HCT116 (cell line): ENCODE measurements at regions not wholly inside any gene's neighbourhood (a gene's known extent, or its start where the extent isn't known, plus 50 kb on each side); places are given as distances from the start of the nearest gene placed in this dataset.

Experiments
- ATAC-seq: fragments of 200-7000 bp; cut with Tn5 transposase; 2 replicates; pipeline ENCODE4 v1.9.1; 2020; ENCODE audit warnings: mild to moderate bottlenecking, moderate library complexity
- BruUV-seq: library from RNA; stranded (reverse); fragments of 400-500 nt; replicated peaks from 2 replicates; lab custom pipeline; 2021; lab: Mats Ljungman, UMichigan
- CTCF ChIA-PET: fragments of 300-600 bp; sonication (Branson Sonifier 250); formaldehyde crosslinking; loops from one replicate; lab custom pipeline; 2021; ENCODE audit warnings: antibody characterized with exemption; lab: Charles Lee
- POLR2A ChIA-PET: fragments of 300-600, 350-600 bp; sonication (Branson Sonifier 250); formaldehyde crosslinking; loops from one replicate; lab custom pipeline; 2021; ENCODE audit warnings: antibody characterized with exemption; lab: Charles Lee
- RAD21 ChIA-PET, 2 experiments: fragments of 300-600 bp; sonication (Branson Sonifier 250); formaldehyde crosslinking; loops; one replicate each; lab custom pipeline; 2023; ENCODE audit warnings: low total read pairs in 2 of 2; ENCODE audit not compliant: uncharacterized antibody in 2 of 2, unreplicated experiment in 2 of 2, low non-redundant PET in 1 of 2; lab: Charles Lee
- DNase-seq: peaks from one replicate; pipeline ENCODE4 v3.0.0-alpha.2; 2010; ENCODE audit warnings: low read depth, low spot score
- H2AFZ ChIP-seq: fragments of 200-600 bp; shearing (Covaris generic), sonication (generic); 2 replicates; pipeline ENCODE4 v1.6.1; 2017; ENCODE audit warnings: low read depth, mixed run types, mixed read lengths, antibody characterized with exemption, low read length; ENCODE audit not compliant: poor library complexity, severe bottlenecking
- H3K27ac ChIP-seq: 2 replicates; pipeline ENCODE4 v1.5.1; 2012; ENCODE audit warnings: low read depth, low read length
- H3K27me3 ChIP-seq: fragments of 200-600 bp; sonication (generic); 2 replicates; pipeline ENCODE4 v1.6.1; 2016; ENCODE audit warnings: mixed run types, low read length, mixed read lengths; ENCODE audit not compliant: insufficient read depth
- H3K36me3 ChIP-seq, 2 experiments: fragments of 200-500 bp in 1 of 2; fragments of 200-600 bp in 1 of 2; sonication (Bioruptor generic) in 1 of 2; sonication (generic) in 1 of 2; 2 replicates each; pipeline versions ENCODE4 v1.5.1 to v1.6.1; 2014 to 2016; ENCODE audit warnings: low read length in 2 of 2, inconsistent platforms in 1 of 2, mixed read lengths in 1 of 2, mixed run types in 1 of 2; ENCODE audit not compliant: insufficient read depth in 2 of 2, control insufficient read depth in 1 of 2
- H3K4me1 ChIP-seq, 2 experiments: fragments of 200-600 bp in 1 of 2; sonication (generic) in 1 of 2; 2 replicates each; pipeline versions ENCODE4 v1.5.1 to v1.6.1; 2012 to 2017; ENCODE audit warnings: low read length in 2 of 2, inconsistent platforms in 1 of 2, mild to moderate bottlenecking in 1 of 2, mixed read lengths in 1 of 2, mixed run types in 1 of 2, moderate library complexity in 1 of 2; ENCODE audit not compliant: insufficient read depth in 2 of 2, control insufficient read depth in 1 of 2
- H3K4me2 ChIP-seq: fragments of 200-600 bp; sonication (generic); 2 replicates; pipeline ENCODE4 v1.6.1; 2017; ENCODE audit warnings: mixed run types, low read length, mixed read lengths
- H3K4me3 ChIP-seq, 2 experiments: fragments of 200-600 bp in 1 of 2; sonication (generic) in 1 of 2; replicated peaks in 1 of 2; 2 replicates each; pipeline ENCODE4 v1.5.1; 2011 to 2016; ENCODE audit warnings: low read length in 2 of 2, control low read depth in 1 of 2, low read depth in 1 of 2, mild to moderate bottlenecking in 1 of 2, mixed read lengths in 1 of 2, mixed run types in 1 of 2
- H3K79me2 ChIP-seq: fragments of 200-600 bp; sonication (generic); 2 replicates; pipeline ENCODE4 v1.6.1; 2017; ENCODE audit warnings: mild to moderate bottlenecking, mixed run types, low read length, moderate library complexity, mixed read lengths; ENCODE audit not compliant: insufficient read depth
- H3K9ac ChIP-seq: fragments of 200-600 bp; sonication (generic); 2 replicates; pipeline ENCODE4 v1.6.1; 2016; ENCODE audit warnings: low read length, mixed read lengths
- H3K9me2 ChIP-seq: fragments of 200-600 bp; sonication (generic), shearing (Covaris generic); 2 replicates; pipeline ENCODE4 v1.6.1; 2017; ENCODE audit warnings: mixed run types, mild to moderate bottlenecking, moderate library complexity; ENCODE audit not compliant: insufficient read depth
- H3K9me3 ChIP-seq, 2 experiments: fragments of 200-500 bp in 1 of 2; fragments of 200-600 bp in 1 of 2; sonication (Bioruptor generic) in 1 of 2; sonication (generic) in 1 of 2; 2 replicates each; pipeline ENCODE4 v1.6.1; 2014 to 2017; ENCODE audit warnings: low read length in 2 of 2, mixed read lengths in 2 of 2, inconsistent platforms in 1 of 2, low read depth in 1 of 2, mild to moderate bottlenecking in 1 of 2, mixed run types in 1 of 2, moderate library complexity in 1 of 2; ENCODE audit not compliant: control insufficient read depth in 1 of 2, insufficient read depth in 1 of 2
- H4K20me1 ChIP-seq: fragments of 200-600 bp; sonication (generic), shearing (Covaris generic); 2 replicates; pipeline ENCODE4 v1.6.1; 2017; ENCODE audit warnings: mixed run types, mild to moderate bottlenecking, moderate library complexity; ENCODE audit not compliant: insufficient read depth
- EGR1 ChIP-seq: IDR thresholded peaks from 2 replicates; pipeline ENCODE4 v1.6.1; 2012; ENCODE audit warnings: low read depth
- ELF1 ChIP-seq: IDR thresholded peaks from 2 replicates; pipeline ENCODE4 v1.6.1; 2012; ENCODE audit warnings: low read depth, borderline replicate concordance
- MAX ChIP-seq: IDR thresholded peaks from 2 replicates; pipeline ENCODE4 v1.6.1; 2012
- POLR2A ChIP-seq: IDR thresholded peaks from 2 replicates; pipeline ENCODE4 v1.7.0; 2011; ENCODE audit warnings: borderline replicate concordance; ENCODE audit not compliant: insufficient read depth, insufficient read length; ENCODE audit errors: extremely low read depth
- POLR2AphosphoS5 ChIP-seq: IDR thresholded peaks from 2 replicates; pipeline ENCODE4 v1.6.1; 2011; ENCODE audit warnings: mild to moderate bottlenecking, low read depth, low read length, moderate library complexity
- RAD21 ChIP-seq: IDR thresholded peaks from 2 replicates; pipeline ENCODE4 v1.6.1; 2012; ENCODE audit warnings: low read depth, mild to moderate bottlenecking
- REST ChIP-seq: IDR thresholded peaks from 2 replicates; pipeline ENCODE4 v1.6.1; 2012; ENCODE audit warnings: low read depth
- SIN3A ChIP-seq: IDR thresholded peaks from 2 replicates; pipeline ENCODE4 v1.6.1; 2012; ENCODE audit warnings: low read depth
- SP1 ChIP-seq: IDR thresholded peaks from 2 replicates; pipeline ENCODE4 v1.6.1; 2012; ENCODE audit warnings: low read depth
- TCF7L2 ChIP-seq: IDR thresholded peaks from 2 replicates; pipeline ENCODE4 v1.7.0; 2011; ENCODE audit warnings: borderline replicate concordance, inconsistent platforms; ENCODE audit not compliant: insufficient read depth, insufficient read length; ENCODE audit errors: extremely low read depth
- ZBTB33 ChIP-seq: IDR thresholded peaks from 2 replicates; pipeline ENCODE4 v1.6.1; 2011; ENCODE audit warnings: mild to moderate bottlenecking, low read length, moderate library complexity; ENCODE audit not compliant: insufficient replicate concordance; ENCODE audit errors: extremely low read depth
- ZFX ChIP-seq: fragments of 450-650 bp; IDR thresholded peaks from 2 replicates; pipeline ENCODE4 v1.6.1; 2017
- ZNF274 ChIP-seq: fragments of 200-500 bp; sonication (Bioruptor generic); IDR thresholded peaks from 2 replicates; pipeline ENCODE4 v1.6.1; 2014; ENCODE audit warnings: mild to moderate bottlenecking, low read depth, low read length, inconsistent platforms
- intact Hi-C: fragments of 100-400 bp; cut with micrococcal nuclease; formaldehyde crosslinking; loops from 2 replicates; pipeline ENCODE4 v1.10.0; 2022
- TF ChIP-seq, protein P1 (sequence below): IDR thresholded peaks from 2 replicates; pipeline ENCODE4 v1.6.1; 2012
- TF ChIP-seq, protein P2 (sequence below), 3 experiments: fragments of 200-600 bp in 1 of 3; sonication (generic) in 1 of 3; IDR thresholded peaks in 2 of 3; conservative IDR thresholded peaks in 1 of 3; 2 replicates each; pipeline ENCODE4 v1.5.1; 2012 to 2017; ENCODE audit warnings: low read depth in 2 of 3, low read length in 2 of 3, antibody characterized with exemption in 1 of 3, borderline replicate concordance in 1 of 3, control low read depth in 1 of 3, mild to moderate bottlenecking in 1 of 3, mixed read lengths in 1 of 3, mixed run types in 1 of 3, moderate library complexity in 1 of 3; ENCODE audit not compliant: insufficient read depth in 1 of 3

DNA sequence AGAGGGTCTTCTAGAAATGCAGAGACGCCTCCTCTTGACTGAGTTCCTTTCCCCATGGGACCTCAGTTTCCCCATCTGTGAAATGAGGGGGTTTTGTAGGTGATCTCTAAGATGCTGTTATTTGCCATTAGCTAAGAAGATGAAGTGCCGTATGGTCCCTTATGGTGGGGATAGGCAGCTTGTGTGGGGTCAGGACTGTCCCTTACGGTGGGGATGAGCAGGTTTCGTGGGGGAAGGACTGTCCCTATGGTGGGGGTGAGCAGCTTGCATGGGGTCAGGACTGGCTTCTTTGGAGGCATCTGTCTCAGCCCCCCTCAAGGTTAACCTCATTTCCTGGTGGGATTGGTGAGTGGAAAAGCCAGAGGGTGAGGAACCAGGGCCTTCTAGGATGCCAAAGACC, 148.3 kb upstream of the GPR26 start:
- H3K4me3 ChIP-seq = no peak overlapping the region
- no peak for DNase-seq
- H3K4me2 ChIP-seq = no peak overlapping the region
- no peaks in the 10 kb centered on the region for H3K9me3 ChIP-seq
- BruUV-seq = no TSS peak
- H3K9ac ChIP-seq = no peak overlapping the region
- H3K27me3 ChIP-seq = peaks cover 20% of the 10 kb centered on the region; the same call in 1 of the 2 replicates
- H2AFZ ChIP-seq = no peak overlapping the region
- ATAC-seq = no peak
- intact Hi-C loops = no loop called here
- ChIA-PET RAD21 (no interaction called here), CTCF (no interaction called here)
- H3K79me2 ChIP-seq = no peaks in the 10 kb centered on the region
- H3K4me1 ChIP-seq = no peaks in the 10 kb centered on the region
- no peak for TF ChIP-seq MAX
- TF ChIP-seq ZBTB33 = no peak
- TF ChIP-seq, protein P1, sequence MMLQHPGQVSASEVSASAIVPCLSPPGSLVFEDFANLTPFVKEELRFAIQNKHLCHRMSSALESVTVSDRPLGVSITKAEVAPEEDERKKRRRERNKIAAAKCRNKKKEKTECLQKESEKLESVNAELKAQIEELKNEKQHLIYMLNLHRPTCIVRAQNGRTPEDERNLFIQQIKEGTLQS = no peak
- no peak for TF ChIP-seq RAD21
- no peak for TF ChIP-seq ZNF274
- TF ChIP-seq POLR2AphosphoS5 = no peak
- TF ChIP-seq SIN3A = no peak
- TF ChIP-seq EGR1 = no peak
- no peak for TF ChIP-seq POLR2A
- no peak for TF ChIP-seq REST
- no peak for TF ChIP-seq TCF7L2
- no peak for TF ChIP-seq SP1
- TF ChIP-seq, protein P2, sequence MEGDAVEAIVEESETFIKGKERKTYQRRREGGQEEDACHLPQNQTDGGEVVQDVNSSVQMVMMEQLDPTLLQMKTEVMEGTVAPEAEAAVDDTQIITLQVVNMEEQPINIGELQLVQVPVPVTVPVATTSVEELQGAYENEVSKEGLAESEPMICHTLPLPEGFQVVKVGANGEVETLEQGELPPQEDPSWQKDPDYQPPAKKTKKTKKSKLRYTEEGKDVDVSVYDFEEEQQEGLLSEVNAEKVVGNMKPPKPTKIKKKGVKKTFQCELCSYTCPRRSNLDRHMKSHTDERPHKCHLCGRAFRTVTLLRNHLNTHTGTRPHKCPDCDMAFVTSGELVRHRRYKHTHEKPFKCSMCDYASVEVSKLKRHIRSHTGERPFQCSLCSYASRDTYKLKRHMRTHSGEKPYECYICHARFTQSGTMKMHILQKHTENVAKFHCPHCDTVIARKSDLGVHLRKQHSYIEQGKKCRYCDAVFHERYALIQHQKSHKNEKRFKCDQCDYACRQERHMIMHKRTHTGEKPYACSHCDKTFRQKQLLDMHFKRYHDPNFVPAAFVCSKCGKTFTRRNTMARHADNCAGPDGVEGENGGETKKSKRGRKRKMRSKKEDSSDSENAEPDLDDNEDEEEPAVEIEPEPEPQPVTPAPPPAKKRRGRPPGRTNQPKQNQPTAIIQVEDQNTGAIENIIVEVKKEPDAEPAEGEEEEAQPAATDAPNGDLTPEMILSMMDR (IDR thresholded peaks at IDR 0.05 in 2 of 3, conservative IDR thresholded peaks at IDR 0.05 in 1 of 3; ENCODE audit: borderline replicate concordance in 1 of 3, insufficient read depth in 1 of 3, low read depth in 2 of 3, low read length in 2 of 3) = no peak
- no peak for TF ChIP-seq ELF1
- no peak for TF ChIP-seq ZFX
- TF ChIP-seq, all 23 proteins: peak for 0
- H3K27ac ChIP-seq = no peak overlapping the region
- POLR2A ChIA-PET = no interaction called here
- no peaks in the 10 kb centered on the region for H3K36me3 ChIP-seq
- H3K9me2 ChIP-seq = no peaks in the 10 kb centered on the region
- no peaks in the 10 kb centered on the region for H4K20me1 ChIP-seq
